ENCODE measurements at regions not wholly inside any gene's neighbourhood (a gene's known extent, or its start where the extent isn't known, plus 50 kb on each side); places are given as distances from the start of the nearest gene placed in this dataset.

- Mint-ChIP-seq H3K27ac (no peak overlapping the region), H3K4me3 (no peak overlapping the region), H3K4me1 (ENCODE audit: low read depth) (peaks cover 15% of the 10 kb centered on the region), H3K9me3 (peaks cover 4% of the 10 kb centered on the region), H3K27me3 (no peaks in the 10 kb centered on the region), H3K36me3 (ENCODE audit: low read depth) (no peaks in the 10 kb centered on the region)
- CTCF ChIA-PET, result no interaction called here
- no peaks in the 10 kb centered on the region for H3K27me3 ChIP-seq (ENCODE audit: control insufficient read depth in 1 of 2, insufficient read depth in 2 of 2, low read length in 2 of 2)
- no peak for TF ChIP-seq CTCF (IDR thresholded peaks at IDR 0.05)
- POLR2A ChIA-PET, result interaction anchor here (0.6 kb wide), 2 partner anchors 20 to 79 kb away, joined by 3 to 4 read pairs; no protein-coding TSS in a partner anchor
- H3K4me3 ChIP-seq (ENCODE audit: low read length), result no peak overlapping the region
- H3K9me3 ChIP-seq (ENCODE audit: control insufficient read depth in 1 of 2, insufficient read depth in 1 of 2, low read length in 2 of 2), result no peaks in the 10 kb centered on the region
- no peak overlapping the region for H3K27ac ChIP-seq (ENCODE audit: low read depth in 1 of 2, low read length in 2 of 2)
- no peaks in the 10 kb centered on the region for H3K4me1 ChIP-seq (ENCODE audit: insufficient read depth, low read length)
- DNase-seq (no peak), ATAC-seq (ENCODE audit: poor library complexity) (no peak)
- intact Hi-C loops (cut with DNase I, micrococcal nuclease), result no loop called here
- H3K36me3 ChIP-seq (ENCODE audit: insufficient read depth, low read length), result no peaks in the 10 kb centered on the region
Measured at GRCh38 chr1:244246334-244246733, 195.3 kb downstream of the ZBTB18 start.

GRCh38 chr1:244248426-244248825 is 197.3 kb downstream of the ZBTB18 start:
- Mint-ChIP-seq H3K27ac (no peak overlapping the region), H3K9me3 (peaks cover 4% of the 10 kb centered on the region)

GRCh38 chr1:244252211-244252610 is 199.5 kb downstream of the ADSS2 start:
- no peak overlapping the region for H3K4me3 Mint-ChIP-seq
- H3K4me1 Mint-ChIP-seq (ENCODE audit: low read depth), result no peaks in the 10 kb centered on the region
- H3K4me1 ChIP-seq (ENCODE audit: insufficient read depth, low read length), result peaks cover 7% of the 10 kb centered on the region
- DNase-seq (no peak), ATAC-seq (ENCODE audit: poor library complexity) (no peak)
- H3K9me3 Mint-ChIP-seq, result peaks cover 4% of the 10 kb centered on the region
- no peak overlapping the region for H3K27ac Mint-ChIP-seq
- intact Hi-C loops (cut with DNase I, micrococcal nuclease), result no loop called here
- CTCF ChIA-PET, result no interaction called here
- no peaks in the 10 kb centered on the region for H3K27me3 Mint-ChIP-seq
- no peaks in the 10 kb centered on the region for H3K36me3 ChIP-seq (ENCODE audit: insufficient read depth, low read length)
- TF ChIP-seq CTCF (IDR thresholded peaks at IDR 0.05), result no peak
- peaks cover 6% of the 10 kb centered on the region in 2 experiments for H3K9me3 ChIP-seq (ENCODE audit: control insufficient read depth in 1 of 2, insufficient read depth in 1 of 2, low read length in 2 of 2)
- H3K4me3 ChIP-seq (ENCODE audit: low read length), result no peak overlapping the region
- POLR2A ChIA-PET, result no interaction called here
- H3K36me3 Mint-ChIP-seq (ENCODE audit: low read depth), result no peaks in the 10 kb centered on the region
- no peaks in the 10 kb centered on the region for H3K27me3 ChIP-seq (ENCODE audit: control insufficient read depth in 1 of 2, insufficient read depth in 2 of 2, low read length in 2 of 2)
- no peak overlapping the region for H3K27ac ChIP-seq (ENCODE audit: low read depth in 1 of 2, low read length in 2 of 2)

More at GRCh38 chr1:244248426-244248825, 197.3 kb downstream of the ZBTB18 start:
- Histone ChIP-seq H3K4me1 (ENCODE audit: insufficient read depth, low read length) (peaks cover 2% of the 10 kb centered on the region), H3K36me3 (ENCODE audit: insufficient read depth, low read length) (no peaks in the 10 kb centered on the region), H3K9me3 (ENCODE audit: control insufficient read depth in 1 of 2, insufficient read depth in 1 of 2, low read length in 2 of 2) (no peaks in the 10 kb centered on the region), H3K4me3 (ENCODE audit: low read length) (no peak overlapping the region), H3K27ac (ENCODE audit: low read depth in 1 of 2, low read length in 2 of 2) (no peak overlapping the region), H3K27me3 (ENCODE audit: control insufficient read depth in 1 of 2, insufficient read depth in 2 of 2, low read length in 2 of 2) (no peaks in the 10 kb centered on the region)
- Mint-ChIP-seq H3K36me3 (ENCODE audit: low read depth) (no peaks in the 10 kb centered on the region), H3K27me3 (no peaks in the 10 kb centered on the region), H3K4me3 (no peak overlapping the region), H3K4me1 (ENCODE audit: low read depth) (no peaks in the 10 kb centered on the region)
- no peak for ATAC-seq (ENCODE audit: poor library complexity)
- ChIA-PET POLR2A (no interaction called here), CTCF (no interaction called here)
- intact Hi-C loops (cut with DNase I, micrococcal nuclease), result no loop called here
- no peak for DNase-seq
- TF ChIP-seq CTCF (IDR thresholded peaks at IDR 0.05), result no peak

Data from CD4-positive, alpha-beta T cell (primary cell).